Progenitor cell of endocrine pancreas (in vitro differentiated cells): ENCODE measurements at regions not wholly inside any gene's neighbourhood (a gene's known extent, or its start where the extent isn't known, plus 50 kb on each side); places are given as distances from the start of the nearest gene placed in this dataset.

Experiments used
- DNase-seq: peaks from one replicate; pipeline ENCODE4 v3.0.0; 2021; ENCODE audit warnings: low spot score; ENCODE audit not compliant: unreplicated experiment
- H3K27ac Mint-ChIP-seq: 2 replicates; pipeline ENCODE4 v1.8.0; 2021; ENCODE audit warnings: mild to moderate bottlenecking, moderate library complexity, mixed read lengths
- H3K27me3 Mint-ChIP-seq: 2 replicates; pipeline ENCODE4 v1.8.0; 2021; ENCODE audit warnings: mixed read lengths
- H3K36me3 Mint-ChIP-seq: 2 replicates; pipeline ENCODE4 v1.8.0; 2022; ENCODE audit warnings: mixed read lengths; ENCODE audit not compliant: insufficient read depth
- H3K4me1 Mint-ChIP-seq: 2 replicates; pipeline ENCODE4 v1.8.0; 2021; ENCODE audit warnings: low read depth, mixed read lengths
- H3K4me3 Mint-ChIP-seq: 2 replicates; pipeline ENCODE4 v1.8.0; 2021; ENCODE audit warnings: low read depth, mild to moderate bottlenecking, moderate library complexity, mixed read lengths
- H3K9me3 Mint-ChIP-seq: 2 replicates; pipeline ENCODE4 v1.8.0; 2021; ENCODE audit warnings: low read depth, mixed read lengths
- CTCF ChIP-seq: fragments of 200-600 bp; sonication (generic); IDR thresholded peaks from one replicate; pipeline ENCODE4 v1.5.0; 2021; ENCODE audit warnings: antibody characterized with exemption, mild to moderate bottlenecking; ENCODE audit not compliant: unreplicated experiment

- Mint-ChIP-seq H3K4me3 (no peak overlapping the region), H3K36me3 (no peaks in the 10 kb centered on the region), H3K4me1 (peaks cover 40% of the 10 kb centered on the region), H3K27ac (no peak overlapping the region), H3K27me3 (no peaks in the 10 kb centered on the region), H3K9me3 (no peaks in the 10 kb centered on the region)
- TF ChIP-seq CTCF, result no peak
- DNase-seq, result no peak
Observed at GRCh38 chr7:79877874-79878465, 256.7 kb upstream of the GNAI1 start.

- TF ChIP-seq CTCF, result no peak
- H3K27ac Mint-ChIP-seq, result no peak overlapping the region
- peaks cover 31% of the 10 kb centered on the region for H3K4me1 Mint-ChIP-seq
- no peaks in the 10 kb centered on the region for H3K9me3 Mint-ChIP-seq
- H3K4me3 Mint-ChIP-seq, result no peak overlapping the region
- no peaks in the 10 kb centered on the region for H3K27me3 Mint-ChIP-seq
- H3K36me3 Mint-ChIP-seq, result no peaks in the 10 kb centered on the region
- no peak for DNase-seq
Observed at GRCh38 chr7:79876848-79877252, 257.8 kb upstream of the GNAI1 start.

- no peaks in the 10 kb centered on the region for H3K27me3 Mint-ChIP-seq
- no peak overlapping the region for H3K27ac Mint-ChIP-seq
- no peaks in the 10 kb centered on the region for H3K9me3 Mint-ChIP-seq
- DNase-seq, result no peak
- no peak overlapping the region for H3K4me3 Mint-ChIP-seq
- no peaks in the 10 kb centered on the region for H3K36me3 Mint-ChIP-seq
- H3K4me1 Mint-ChIP-seq, result peaks cover 17% of the 10 kb centered on the region
- TF ChIP-seq CTCF, result no peak
Observed at GRCh38 chr7:79874797-79875196, 259.8 kb upstream of the GNAI1 start.

GRCh38 chr7:79872176-79872575 lies 262.5 kb upstream of the GNAI1 start:
- Mint-ChIP-seq H3K27me3 (no peaks in the 10 kb centered on the region), H3K4me1 (no peaks in the 10 kb centered on the region), H3K36me3 (no peaks in the 10 kb centered on the region), H3K27ac (no peak overlapping the region), H3K9me3 (no peaks in the 10 kb centered on the region), H3K4me3 (no peak overlapping the region)
- DNase-seq, result no peak
- no peak for TF ChIP-seq CTCF

GRCh38 chr7:79868010-79868409 lies 266.6 kb upstream of the GNAI1 start:
- H3K4me1 Mint-ChIP-seq, result no peaks in the 10 kb centered on the region
- no peaks in the 10 kb centered on the region for H3K27me3 Mint-ChIP-seq
- H3K9me3 Mint-ChIP-seq, result peaks cover 4% of the 10 kb centered on the region
- no peak for DNase-seq
- H3K27ac Mint-ChIP-seq, result no peak overlapping the region
- H3K4me3 Mint-ChIP-seq, result no peak overlapping the region
- H3K36me3 Mint-ChIP-seq, result no peaks in the 10 kb centered on the region
- TF ChIP-seq CTCF, result no peak
